ENCODE measurements at regions not wholly inside any gene's neighbourhood (a gene's known extent, or its start where the extent isn't known, plus 50 kb on each side); places are given as distances from the start of the nearest gene placed in this dataset.

GRCh38 chr5:174281089-174281760 lies 235.7 kb downstream of the NSG2 start:
- no peak overlapping the region for H3K4me3 ChIP-seq (ENCODE audit: low read depth in 1 of 5, low read length in 5 of 5)
- H3K4me1 ChIP-seq (ENCODE audit: control insufficient read depth in 5 of 5, insufficient read depth in 5 of 5, low read length in 5 of 5): no peaks in the 10 kb centered on the region
- H3K9me3 ChIP-seq (ENCODE audit: control insufficient read depth in 5 of 5, low read length in 5 of 5): peaks cover 0 to 5% (median 0%) of the 10 kb centered on the region in 5 donors
- no peak overlapping the region for H3K27ac ChIP-seq (ENCODE audit: low read depth, low read length)
- no peak overlapping the region for H3K9ac ChIP-seq (ENCODE audit: low read length in 5 of 5)
- peaks cover 2 to 16% (median 3%) of the 10 kb centered on the region in 5 donors for H3K27me3 ChIP-seq (ENCODE audit: control insufficient read depth in 5 of 5, insufficient read depth in 4 of 5, low read length in 5 of 5)
- no peaks in the 10 kb centered on the region for H3K36me3 ChIP-seq (ENCODE audit: control insufficient read depth in 5 of 5, insufficient read depth in 5 of 5, low read length in 5 of 5)

- no peak overlapping the region for H3K9ac ChIP-seq (ENCODE audit: low read length in 5 of 5)
- no peak overlapping the region for H3K27ac ChIP-seq (ENCODE audit: low read depth, low read length)
- no peaks in the 10 kb centered on the region for H3K4me1 ChIP-seq (ENCODE audit: control insufficient read depth in 5 of 5, insufficient read depth in 5 of 5, low read length in 5 of 5)
- H3K4me3 ChIP-seq (ENCODE audit: low read depth in 1 of 5, low read length in 5 of 5): no peak overlapping the region
- H3K9me3 ChIP-seq (ENCODE audit: control insufficient read depth in 5 of 5, low read length in 5 of 5): peaks cover 0 to 5% (median 0%) of the 10 kb centered on the region in 5 donors
- H3K27me3 ChIP-seq (ENCODE audit: control insufficient read depth in 5 of 5, insufficient read depth in 4 of 5, low read length in 5 of 5): peaks cover 2 to 16% (median 3%) of the 10 kb centered on the region in 5 donors
- no peaks in the 10 kb centered on the region for H3K36me3 ChIP-seq (ENCODE audit: control insufficient read depth in 5 of 5, insufficient read depth in 5 of 5, low read length in 5 of 5)
Measured at GRCh38 chr5:174281855-174282254, 236.3 kb downstream of the NSG2 start.

GRCh38 chr5:174282391-174282790 lies 236.9 kb downstream of the NSG2 start:
- no peak overlapping the region for H3K4me3 ChIP-seq (ENCODE audit: low read depth in 1 of 5, low read length in 5 of 5)
- no peak overlapping the region for H3K27ac ChIP-seq (ENCODE audit: low read depth, low read length)

GRCh38 chr5:174283211-174284005 lies 237.9 kb downstream of the NSG2 start:
- Histone ChIP-seq H3K4me1 (ENCODE audit: control insufficient read depth in 5 of 5, insufficient read depth in 5 of 5, low read length in 5 of 5) (no peaks in the 10 kb centered on the region), H3K27ac (ENCODE audit: low read depth, low read length) (no peak overlapping the region), H3K4me3 (ENCODE audit: low read depth in 1 of 5, low read length in 5 of 5) (no peak overlapping the region), H3K27me3 (ENCODE audit: control insufficient read depth in 5 of 5, insufficient read depth in 4 of 5, low read length in 5 of 5) (peaks cover 2 to 16% (median 3%) of the 10 kb centered on the region in 5 donors), H3K9me3 (ENCODE audit: control insufficient read depth in 5 of 5, low read length in 5 of 5) (no peaks in the 10 kb centered on the region), H3K36me3 (ENCODE audit: control insufficient read depth in 5 of 5, insufficient read depth in 5 of 5, low read length in 5 of 5) (no peaks in the 10 kb centered on the region), H3K9ac (ENCODE audit: low read length in 5 of 5) (no peak overlapping the region)

More at GRCh38 chr5:174282391-174282790, 236.9 kb downstream of the NSG2 start:
- Histone ChIP-seq H3K9me3 (ENCODE audit: control insufficient read depth in 5 of 5, low read length in 5 of 5) (peaks cover 0 to 3% (median 0%) of the 10 kb centered on the region in 5 donors), H3K27me3 (ENCODE audit: control insufficient read depth in 5 of 5, insufficient read depth in 4 of 5, low read length in 5 of 5) (peaks cover 2 to 16% (median 3%) of the 10 kb centered on the region in 5 donors), H3K4me1 (ENCODE audit: control insufficient read depth in 5 of 5, insufficient read depth in 5 of 5, low read length in 5 of 5) (no peaks in the 10 kb centered on the region), H3K9ac (ENCODE audit: low read length in 5 of 5) (no peak overlapping the region), H3K36me3 (ENCODE audit: control insufficient read depth in 5 of 5, insufficient read depth in 5 of 5, low read length in 5 of 5) (no peaks in the 10 kb centered on the region)

- Histone ChIP-seq H3K4me1 (ENCODE audit: control insufficient read depth in 5 of 5, insufficient read depth in 5 of 5, low read length in 5 of 5) (no peaks in the 10 kb centered on the region), H3K9me3 (ENCODE audit: control insufficient read depth in 5 of 5, low read length in 5 of 5) (peaks cover 0 to 3% (median 0%) of the 10 kb centered on the region in 5 donors), H3K36me3 (ENCODE audit: control insufficient read depth in 5 of 5, insufficient read depth in 5 of 5, low read length in 5 of 5) (no peaks in the 10 kb centered on the region), H3K9ac (ENCODE audit: low read length in 5 of 5) (no peak overlapping the region), H3K27ac (ENCODE audit: low read depth, low read length) (no peak overlapping the region), H3K27me3 (ENCODE audit: control insufficient read depth in 5 of 5, insufficient read depth in 4 of 5, low read length in 5 of 5) (peaks cover 2 to 16% (median 3%) of the 10 kb centered on the region in 5 donors), H3K4me3 (ENCODE audit: low read depth in 1 of 5, low read length in 5 of 5) (no peak overlapping the region)
Measured at GRCh38 chr5:174284873-174285272, 239.4 kb downstream of the NSG2 start.

GRCh38 chr5:174287761-174288160 lies 242.3 kb downstream of the NSG2 start:
- Histone ChIP-seq H3K4me1 (ENCODE audit: control insufficient read depth in 5 of 5, insufficient read depth in 5 of 5, low read length in 5 of 5) (no peaks in the 10 kb centered on the region), H3K9ac (ENCODE audit: low read length in 5 of 5) (no peak overlapping the region), H3K27ac (ENCODE audit: low read depth, low read length) (no peak overlapping the region), H3K27me3 (ENCODE audit: control insufficient read depth in 5 of 5, insufficient read depth in 4 of 5, low read length in 5 of 5) (peaks cover 0 to 10% (median under 1%) of the 10 kb centered on the region in 5 donors), H3K9me3 (ENCODE audit: control insufficient read depth in 5 of 5, low read length in 5 of 5) (peaks cover 0 to 9% (median 0%) of the 10 kb centered on the region in 5 donors), H3K4me3 (ENCODE audit: low read depth in 1 of 5, low read length in 5 of 5) (no peak overlapping the region), H3K36me3 (ENCODE audit: control insufficient read depth in 5 of 5, insufficient read depth in 5 of 5, low read length in 5 of 5) (no peaks in the 10 kb centered on the region)

GRCh38 chr5:174288439-174288838 lies 242.9 kb downstream of the NSG2 start:
- Histone ChIP-seq H3K4me3 (ENCODE audit: low read depth in 1 of 5, low read length in 5 of 5) (no peak overlapping the region), H3K9me3 (ENCODE audit: control insufficient read depth in 5 of 5, low read length in 5 of 5) (peaks cover 0 to 9% (median 0%) of the 10 kb centered on the region in 5 donors), H3K27ac (ENCODE audit: low read depth, low read length) (no peak overlapping the region), H3K27me3 (ENCODE audit: control insufficient read depth in 5 of 5, insufficient read depth in 4 of 5, low read length in 5 of 5) (peaks cover 0 to 10% (median 0%) of the 10 kb centered on the region in 5 donors), H3K9ac (ENCODE audit: low read length in 5 of 5) (no peak overlapping the region), H3K4me1 (ENCODE audit: control insufficient read depth in 5 of 5, insufficient read depth in 5 of 5, low read length in 5 of 5) (no peaks in the 10 kb centered on the region), H3K36me3 (ENCODE audit: control insufficient read depth in 5 of 5, insufficient read depth in 5 of 5, low read length in 5 of 5) (no peaks in the 10 kb centered on the region)

- Histone ChIP-seq H3K4me3 (ENCODE audit: low read depth in 1 of 5, low read length in 5 of 5) (no peak overlapping the region), H3K4me1 (ENCODE audit: control insufficient read depth in 5 of 5, insufficient read depth in 5 of 5, low read length in 5 of 5) (no peaks in the 10 kb centered on the region), H3K27me3 (ENCODE audit: control insufficient read depth in 5 of 5, insufficient read depth in 4 of 5, low read length in 5 of 5) (peaks cover 0 to 2% (median 0%) of the 10 kb centered on the region in 5 donors), H3K9me3 (ENCODE audit: control insufficient read depth in 5 of 5, low read length in 5 of 5) (peaks cover 0 to 9% (median 0%) of the 10 kb centered on the region in 5 donors), H3K36me3 (ENCODE audit: control insufficient read depth in 5 of 5, insufficient read depth in 5 of 5, low read length in 5 of 5) (no peaks in the 10 kb centered on the region), H3K27ac (ENCODE audit: low read depth, low read length) (no peak overlapping the region), H3K9ac (ENCODE audit: low read length in 5 of 5) (no peak overlapping the region)
Measured at GRCh38 chr5:174291162-174291561, 245.7 kb downstream of the NSG2 start.

GRCh38 chr5:174292348-174292747 lies 246.8 kb downstream of the NSG2 start:
- no peak overlapping the region for H3K9ac ChIP-seq (ENCODE audit: low read length in 5 of 5)
- H3K4me1 ChIP-seq (ENCODE audit: control insufficient read depth in 5 of 5, insufficient read depth in 5 of 5, low read length in 5 of 5): no peaks in the 10 kb centered on the region
- no peak overlapping the region for H3K4me3 ChIP-seq (ENCODE audit: low read depth in 1 of 5, low read length in 5 of 5)
- peaks cover 0 to 9% (median 0%) of the 10 kb centered on the region in 5 donors for H3K9me3 ChIP-seq (ENCODE audit: control insufficient read depth in 5 of 5, low read length in 5 of 5)
- H3K27me3 ChIP-seq (ENCODE audit: control insufficient read depth in 5 of 5, insufficient read depth in 4 of 5, low read length in 5 of 5): peaks cover 0 to 2% (median 0%) of the 10 kb centered on the region in 5 donors
- H3K27ac ChIP-seq (ENCODE audit: low read depth, low read length): no peak overlapping the region
- no peaks in the 10 kb centered on the region for H3K36me3 ChIP-seq (ENCODE audit: control insufficient read depth in 5 of 5, insufficient read depth in 5 of 5, low read length in 5 of 5)

- peaks cover 0 to 2% (median 0%) of the 10 kb centered on the region in 5 donors for H3K27me3 ChIP-seq (ENCODE audit: control insufficient read depth in 5 of 5, insufficient read depth in 4 of 5, low read length in 5 of 5)
- peaks cover 0 to 9% (median 0%) of the 10 kb centered on the region in 5 donors for H3K9me3 ChIP-seq (ENCODE audit: control insufficient read depth in 5 of 5, low read length in 5 of 5)
- no peak overlapping the region for H3K27ac ChIP-seq (ENCODE audit: low read depth, low read length)
- no peak overlapping the region for H3K4me3 ChIP-seq (ENCODE audit: low read depth in 1 of 5, low read length in 5 of 5)
- no peak overlapping the region for H3K9ac ChIP-seq (ENCODE audit: low read length in 5 of 5)
- no peaks in the 10 kb centered on the region for H3K4me1 ChIP-seq (ENCODE audit: control insufficient read depth in 5 of 5, insufficient read depth in 5 of 5, low read length in 5 of 5)
- no peaks in the 10 kb centered on the region for H3K36me3 ChIP-seq (ENCODE audit: control insufficient read depth in 5 of 5, insufficient read depth in 5 of 5, low read length in 5 of 5)
Measured at GRCh38 chr5:174293006-174293405, 247.5 kb downstream of the NSG2 start.
